ENCODE measurements at regions not wholly inside any gene's neighbourhood (a gene's known extent, or its start where the extent isn't known, plus 50 kb on each side); places are given as distances from the start of the nearest gene placed in this dataset.

DNA sequence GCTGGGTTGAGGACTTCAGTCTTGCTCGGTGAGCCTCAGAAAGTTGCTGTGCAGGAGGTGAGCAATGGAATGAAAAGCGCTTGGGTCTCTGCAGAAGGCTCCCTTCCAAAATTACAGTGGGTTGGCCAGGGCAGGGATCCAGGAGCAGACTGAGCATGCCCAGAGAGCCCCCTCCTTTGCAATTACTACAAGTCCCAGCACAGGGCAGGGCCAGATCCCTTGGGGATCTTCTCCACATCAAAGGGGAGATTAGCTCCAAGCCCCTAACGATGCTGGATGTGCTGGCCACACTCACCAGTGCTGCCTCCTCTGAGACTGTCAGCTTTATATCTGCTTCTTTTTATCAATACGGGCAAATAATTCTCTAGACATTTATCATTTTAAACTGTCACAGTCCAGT is 337.5 kb downstream of the RPS24 start:
- no peak overlapping the region for H3K4me2 ChIP-seq (ENCODE audit: low read length)
- H3K9me3 ChIP-seq (ENCODE audit: control insufficient read depth in 1 of 2, insufficient read depth in 1 of 2, low read depth in 1 of 2, low read length in 2 of 2): no peaks in the 10 kb centered on the region
- peaks cover 25% of the 10 kb centered on the region for H3K27me3 ChIP-seq (ENCODE audit: insufficient read depth, low read length)
- CTCF ChIA-PET: no interaction called here
- POLR2A ChIA-PET: no interaction called here
- no peak overlapping the region for H3K9ac ChIP-seq (ENCODE audit: low read length)
- RAD21 ChIA-PET (ENCODE audit: low non-redundant PET in 1 of 2, low total read pairs in 2 of 2, uncharacterized antibody in 2 of 2, unreplicated experiment in 2 of 2): interaction anchor here in 1 of 2 experiments (0.7 kb wide), 1 partner anchor 166 kb away, joined by 3 read pairs; no protein-coding TSS in a partner anchor
- ATAC-seq: no peak
- TF ChIP-seq CEBPB (IDR thresholded peaks at IDR 0.05; ENCODE audit: low read depth) (no peak), RAD21 (IDR thresholded peaks at IDR 0.05; ENCODE audit: low read depth) (no peak), EGR1 (IDR thresholded peaks at IDR 0.05; ENCODE audit: low read depth) (no peak), ZFX (IDR thresholded peaks at IDR 0.05) (no peak), MAX (IDR thresholded peaks at IDR 0.05) (no peak), SP1 (IDR thresholded peaks at IDR 0.05; ENCODE audit: low read depth) (no peak), SIN3A (IDR thresholded peaks at IDR 0.05; ENCODE audit: low read depth) (no peak), CTCF (IDR thresholded peaks at IDR 0.05 in 2 of 3, conservative IDR thresholded peaks at IDR 0.05 in 1 of 3; ENCODE audit: borderline replicate concordance in 1 of 3, insufficient read depth in 1 of 3, low read depth in 2 of 3, low read length in 2 of 3) (no peak), EZH2phosphoT487 (IDR thresholded peaks at IDR 0.05; ENCODE audit: borderline replicate concordance) (no peak), SRF (IDR thresholded peaks at IDR 0.05; ENCODE audit: low read depth) (no peak), ATF3 (IDR thresholded peaks at IDR 0.05) (no peak), FOSL1 (IDR thresholded peaks at IDR 0.05; ENCODE audit: low read depth) (no peak), POLR2AphosphoS5 (IDR thresholded peaks at IDR 0.05; ENCODE audit: low read depth, low read length) (no peak), CBX3 (IDR thresholded peaks at IDR 0.05; ENCODE audit: low read depth) (no peak), EZH2 (IDR thresholded peaks at IDR 0.05) (no peak), POLR2A (IDR thresholded peaks at IDR 0.05; ENCODE audit: borderline replicate concordance, extremely low read depth, insufficient read depth, insufficient read length) (no peak), ZBTB33 (IDR thresholded peaks at IDR 0.05; ENCODE audit: extremely low read depth, insufficient replicate concordance, low read length) (no peak)
- H3K4me3 ChIP-seq (replicated peaks in 1 of 2; ENCODE audit: low read depth in 1 of 2, low read length in 2 of 2): no peak overlapping the region
- DNase-seq (ENCODE audit: low read depth, low spot score): no peak
- H4K20me1 ChIP-seq (ENCODE audit: insufficient read depth): no peaks in the 10 kb centered on the region
- no peaks in the 10 kb centered on the region for H3K4me1 ChIP-seq (ENCODE audit: control insufficient read depth in 1 of 2, insufficient read depth in 2 of 2, low read length in 2 of 2)
- no peak overlapping the region for H3K27ac ChIP-seq (ENCODE audit: low read depth, low read length)
- H3K36me3 ChIP-seq (ENCODE audit: control insufficient read depth in 1 of 2, insufficient read depth in 2 of 2, low read length in 2 of 2): no peaks in the 10 kb centered on the region
- intact Hi-C loops (cut with micrococcal nuclease): no loop called here
- BruUV-seq (replicated peaks): no TSS peak
- no peak overlapping the region for H2AFZ ChIP-seq (ENCODE audit: low read depth, low read length, poor library complexity, severe bottlenecking)
- H3K79me2 ChIP-seq (ENCODE audit: insufficient read depth, low read length): no peaks in the 10 kb centered on the region
- no peaks in the 10 kb centered on the region for H3K9me2 ChIP-seq (ENCODE audit: insufficient read depth)

All from HCT116 (cell line).